K562 (cell line): ENCODE measurements at regions not wholly inside any gene's neighbourhood (a gene's known extent, or its start where the extent isn't known, plus 50 kb on each side); places are given as distances from the start of the nearest gene placed in this dataset.

Source experiments
- ATAC-seq: fragments of 200-7000 bp; cut with Tn5 transposase; 3 replicates; pipeline ENCODE4 v1.9.1; 2020; ENCODE audit warnings: moderate library complexity
- BruUV-seq: library from RNA; stranded (reverse); fragments of 400-500 nt; replicated peaks from 2 replicates; lab custom pipeline; 2021; lab: Mats Ljungman, UMichigan
- CTCF ChIA-PET: fragments of 300-600 bp; formaldehyde crosslinking; extraction: SDS; loops from one replicate; lab custom pipeline; 2021; ENCODE audit warnings: low intra/inter-chr PET ratio; lab: Yijun Ruan, JAX
- POLR2A ChIA-PET: fragments of 300-600, 350-650 bp; sonication (Branson Sonifier 250); formaldehyde crosslinking; extraction: SDS; loops from one replicate; lab custom pipeline; 2021; ENCODE audit warnings: antibody characterized with exemption, inconsistent platforms; lab: Yijun Ruan, JAX
- DNase-seq, 4 experiments: peaks; one replicate each; pipeline versions ENCODE4 v3.0.0 to v3.0.0-alpha.2; 2011 to 2018; ENCODE audit warnings: low spot score in 3 of 4, mixed read lengths in 3 of 4; ENCODE audit errors: extremely low read depth in 1 of 4
- FAIRE-seq: peaks from 2 replicates; lab custom pipeline; 2011; peaks lifted over from hg19 to GRCh38; lab: Jason Lieb, UNC
- H2AFZ ChIP-seq: 2 replicates; pipeline ENCODE4 v1.6.0; 2011; ENCODE audit warnings: low read depth, low read length, control low read depth, inconsistent platforms
- H3K27ac ChIP-seq: fragments of 200-600 bp; 3 replicates; pipeline ENCODE4 v1.8.0; 2011; ENCODE audit warnings: low read depth, mild to moderate bottlenecking, control low read depth, inconsistent platforms, low read length, moderate library complexity, mixed read lengths; ENCODE audit errors: extremely low read depth
- H3K27me3 ChIP-seq, 2 experiments: fragments of 300-600 bp in 1 of 2; 2 replicates in 1 of 2; 3 replicates in 1 of 2; pipeline versions ENCODE4 v1.6.0 to v1.8.0; 2011; ENCODE audit warnings: inconsistent platforms in 2 of 2, low read length in 2 of 2, mild to moderate bottlenecking in 1 of 2, mixed read lengths in 1 of 2, moderate library complexity in 1 of 2; ENCODE audit not compliant: control insufficient read depth in 2 of 2, insufficient read depth in 2 of 2
- H3K36me3 ChIP-seq: fragments of 300-600 bp; 3 replicates; pipeline ENCODE4 v1.8.0; 2011; ENCODE audit warnings: mild to moderate bottlenecking, low read length, inconsistent platforms; ENCODE audit not compliant: control insufficient read depth, insufficient read depth
- H3K4me1 ChIP-seq, 2 experiments: fragments of 200-600 bp in 1 of 2; replicated peaks in 1 of 2; 2 replicates in 1 of 2; 3 replicates in 1 of 2; pipeline versions ENCODE4 v1.5.1 to v1.8.0; 2011; ENCODE audit warnings: inconsistent platforms in 2 of 2, low read length in 2 of 2, mild to moderate bottlenecking in 1 of 2, mixed read lengths in 1 of 2, moderate library complexity in 1 of 2; ENCODE audit not compliant: control insufficient read depth in 2 of 2, insufficient read depth in 2 of 2
- H3K4me2 ChIP-seq: 2 replicates; pipeline ENCODE4 v1.6.1; 2011; ENCODE audit warnings: low read length, control low read depth, inconsistent platforms, mixed read lengths; ENCODE audit not compliant: insufficient read depth
- H3K4me3 ChIP-seq: fragments of 200-600 bp; sonication (generic), shearing (Covaris generic); 2 replicates; pipeline ENCODE4 v1.5.1; 2016; ENCODE audit warnings: control low read depth, inconsistent platforms
- H3K79me2 ChIP-seq: fragments of 200-600 bp; 3 replicates; pipeline ENCODE4 v1.8.0; 2011; ENCODE audit warnings: low read length, inconsistent platforms; ENCODE audit not compliant: control insufficient read depth, insufficient read depth
- H3K9ac ChIP-seq, 2 experiments: 2 replicates each; pipeline versions ENCODE4 v1.6.0 to v1.6.1; 2011; ENCODE audit warnings: low read depth in 2 of 2, low read length in 2 of 2, control low read depth in 1 of 2, inconsistent platforms in 1 of 2, mild to moderate bottlenecking in 1 of 2, mixed read lengths in 1 of 2; ENCODE audit not compliant: insufficient read depth in 1 of 2
- H3K9me1 ChIP-seq: one replicate; pipeline ENCODE4 v1.6.0; 2011; ENCODE audit warnings: inconsistent platforms, mild to moderate bottlenecking, low read length, moderate library complexity; ENCODE audit not compliant: control insufficient read depth, insufficient read depth
- H3K9me3 ChIP-seq: replicated peaks from 2 replicates; pipeline ENCODE4 v1.5.1; 2011; ENCODE audit warnings: low read depth, low read length, inconsistent platforms; ENCODE audit not compliant: control insufficient read depth, insufficient read depth
- H4K20me1 ChIP-seq: replicated peaks from 2 replicates; pipeline ENCODE4 v1.6.1; 2011; ENCODE audit warnings: low read length, inconsistent platforms, mixed read lengths; ENCODE audit not compliant: control insufficient read depth, insufficient read depth
- GABPB2 ChIP-seq: fragments of 250-450 bp; sonication (Bioruptor Pico); conservative IDR thresholded peaks from 2 replicates; pipeline ENCODE4 v1.5.1; 2021; ENCODE audit warnings: mild to moderate bottlenecking
- ILF3 ChIP-seq: fragments of 450-650 bp; IDR thresholded peaks from 2 replicates; pipeline ENCODE4 v1.6.1; 2018; ENCODE audit warnings: antibody characterized with exemption, mild to moderate bottlenecking, moderate library complexity, borderline replicate concordance
- PHB ChIP-seq: fragments of 250-450 bp; sonication (Bioruptor Pico); IDR thresholded peaks from 2 replicates; pipeline ENCODE4 v1.5.0; 2021
- PTTG1 ChIP-seq: fragments of 450-650 bp; IDR thresholded peaks from 2 replicates; pipeline ENCODE4 v1.6.1; 2016; ENCODE audit warnings: low read depth, mild to moderate bottlenecking, missing genetic modification characterization, missing compliant biosample characterization
- SP2 ChIP-seq: IDR thresholded peaks from 2 replicates; pipeline ENCODE4 v1.6.1; 2011; ENCODE audit warnings: mild to moderate bottlenecking, low read depth, low read length, moderate library complexity; ENCODE audit not compliant: poor library complexity, severe bottlenecking; ENCODE audit errors: extremely low read depth
- STAG1 ChIP-seq: sonication (generic); formaldehyde crosslinking; IDR thresholded peaks from 2 replicates; pipeline ENCODE4 v1.5.0; 2020; ENCODE audit warnings: missing genetic modification reagents, borderline replicate concordance
- ZNF324 ChIP-seq: fragments of 250-450 bp; sonication (Bioruptor Pico); IDR thresholded peaks from 2 replicates; pipeline ENCODE4 v1.4.0; 2020; ENCODE audit warnings: mild to moderate bottlenecking
- WGBS: fragments of 100-300 bp; shearing (Covaris generic); methylation state at CpG from one replicate; pipeline ENCODE4 v1.1.6; 2016; ENCODE audit warnings: low coverage, mixed read lengths; ENCODE audit not compliant: insufficient coverage; ENCODE audit errors: missing lambda C conversion rate; 5-methylcytosine and 5-hydroxymethylcytosine counted together
- in situ Hi-C: fragments of 300-500 bp; cut with MboI; formaldehyde crosslinking; loops from 4 replicates; pipeline ENCODE4 v1.15.0; 2018; ENCODE audit warnings: inconsistent platforms, mixed read lengths
- intact Hi-C: fragments of 100-400 bp; cut with micrococcal nuclease; formaldehyde crosslinking; loops from 2 replicates; pipeline ENCODE4 v1.14.2; 2022
- TF ChIP-seq, protein P1 (sequence below): sonication (generic); IDR thresholded peaks from 2 replicates; pipeline ENCODE4 v1.6.1; 2016
- TF ChIP-seq, protein P2 (sequence below), 3 experiments: fragments of 200-800 bp in 1 of 3; fragments of 250-450 bp in 1 of 3; fragments of 450-650 bp in 1 of 3; sonication (Bioruptor Pico) in 1 of 3; sonication (Bioruptor generic) in 1 of 3; formaldehyde crosslinking in 1 of 3; IDR thresholded peaks; 2 replicates each; pipeline versions ENCODE4 v1.6.1 to v1.8.0; 2016 to 2022; ENCODE audit warnings: mild to moderate bottlenecking in 2 of 3, missing genetic modification characterization in 2 of 3, missing compliant biosample characterization in 1 of 3, moderate library complexity in 1 of 3
- TF ChIP-seq, protein P3 (sequence below): fragments of 450-650 bp; IDR thresholded peaks from 2 replicates; pipeline ENCODE4 v1.6.1; 2018; ENCODE audit warnings: mild to moderate bottlenecking, low read depth; ENCODE audit not compliant: partially characterized antibody

DNA sequence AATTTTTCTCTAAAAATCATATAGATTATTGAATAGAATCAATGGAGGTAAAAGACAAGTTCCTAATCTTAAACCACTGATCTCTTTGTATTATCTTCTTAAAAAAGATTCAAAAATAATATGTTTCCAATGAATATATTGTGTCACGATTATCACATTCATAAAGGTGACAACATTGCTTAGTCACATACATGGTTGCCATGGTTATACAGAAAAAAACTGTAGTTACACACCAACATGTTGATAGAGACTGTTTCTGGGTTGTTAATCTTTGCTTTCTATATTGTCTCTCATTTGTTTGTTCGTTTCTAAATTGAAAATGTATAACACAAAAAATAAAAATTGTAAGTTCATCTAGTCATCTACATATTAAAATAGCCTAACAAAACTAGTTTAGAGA, 376.0 kb upstream of the ALCAM start (continued):
- TF ChIP-seq, protein P1, sequence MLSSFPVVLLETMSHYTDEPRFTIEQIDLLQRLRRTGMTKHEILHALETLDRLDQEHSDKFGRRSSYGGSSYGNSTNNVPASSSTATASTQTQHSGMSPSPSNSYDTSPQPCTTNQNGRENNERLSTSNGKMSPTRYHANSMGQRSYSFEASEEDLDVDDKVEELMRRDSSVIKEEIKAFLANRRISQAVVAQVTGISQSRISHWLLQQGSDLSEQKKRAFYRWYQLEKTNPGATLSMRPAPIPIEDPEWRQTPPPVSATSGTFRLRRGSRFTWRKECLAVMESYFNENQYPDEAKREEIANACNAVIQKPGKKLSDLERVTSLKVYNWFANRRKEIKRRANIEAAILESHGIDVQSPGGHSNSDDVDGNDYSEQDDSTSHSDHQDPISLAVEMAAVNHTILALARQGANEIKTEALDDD, result no peak
- no peak for TF ChIP-seq STAG1 (CRISPR knock-in tag)
- TF ChIP-seq SP2, result no peak
- no peak for TF ChIP-seq ILF3
- TF ChIP-seq ZNF324 (CRISPR knock-in tag), result no peak
- no peak for TF ChIP-seq PTTG1 (tag)
- no peak for TF ChIP-seq PHB (CRISPR knock-in tag)
- TF ChIP-seq, all 486 proteins: peak for 0

DNA sequence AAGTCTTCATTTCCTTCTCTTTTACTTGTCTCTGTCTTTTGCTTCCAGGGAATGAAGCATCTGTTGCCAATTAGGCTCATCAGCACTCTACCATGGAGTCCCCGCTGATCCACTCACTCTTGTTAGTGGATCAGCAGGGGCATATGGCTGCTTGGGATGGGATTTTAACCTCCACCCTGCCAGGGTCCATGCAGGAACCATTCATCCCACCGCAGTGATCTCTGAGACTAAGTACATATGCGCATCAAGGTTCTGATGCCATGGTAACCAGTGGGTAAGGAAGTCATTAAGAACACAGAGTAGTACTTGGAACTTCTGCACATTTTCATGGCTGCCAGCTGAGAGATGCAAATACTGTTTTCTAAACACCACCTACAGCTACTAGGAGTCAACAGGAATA, 374.0 kb upstream of the ALCAM start:
- H3K27ac ChIP-seq, result no peak overlapping the region
- H3K36me3 ChIP-seq, result no peaks in the 10 kb centered on the region
- TF ChIP-seq, protein P2, sequence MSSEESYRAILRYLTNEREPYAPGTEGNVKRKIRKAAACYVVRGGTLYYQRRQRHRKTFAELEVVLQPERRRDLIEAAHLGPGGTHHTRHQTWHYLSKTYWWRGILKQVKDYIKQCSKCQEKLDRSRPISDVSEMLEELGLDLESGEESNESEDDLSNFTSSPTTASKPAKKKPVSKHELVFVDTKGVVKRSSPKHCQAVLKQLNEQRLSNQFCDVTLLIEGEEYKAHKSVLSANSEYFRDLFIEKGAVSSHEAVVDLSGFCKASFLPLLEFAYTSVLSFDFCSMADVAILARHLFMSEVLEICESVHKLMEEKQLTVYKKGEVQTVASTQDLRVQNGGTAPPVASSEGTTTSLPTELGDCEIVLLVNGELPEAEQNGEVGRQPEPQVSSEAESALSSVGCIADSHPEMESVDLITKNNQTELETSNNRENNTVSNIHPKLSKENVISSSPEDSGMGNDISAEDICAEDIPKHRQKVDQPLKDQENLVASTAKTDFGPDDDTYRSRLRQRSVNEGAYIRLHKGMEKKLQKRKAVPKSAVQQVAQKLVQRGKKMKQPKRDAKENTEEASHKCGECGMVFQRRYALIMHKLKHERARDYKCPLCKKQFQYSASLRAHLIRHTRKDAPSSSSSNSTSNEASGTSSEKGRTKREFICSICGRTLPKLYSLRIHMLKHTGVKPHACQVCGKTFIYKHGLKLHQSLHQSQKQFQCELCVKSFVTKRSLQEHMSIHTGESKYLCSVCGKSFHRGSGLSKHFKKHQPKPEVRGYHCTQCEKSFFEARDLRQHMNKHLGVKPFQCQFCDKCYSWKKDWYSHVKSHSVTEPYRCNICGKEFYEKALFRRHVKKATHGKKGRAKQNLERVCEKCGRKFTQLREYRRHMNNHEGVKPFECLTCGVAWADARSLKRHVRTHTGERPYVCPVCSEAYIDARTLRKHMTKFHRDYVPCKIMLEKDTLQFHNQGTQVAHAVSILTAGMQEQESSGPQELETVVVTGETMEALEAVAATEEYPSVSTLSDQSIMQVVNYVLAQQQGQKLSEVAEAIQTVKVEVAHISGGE (CRISPR knock-in tag; IDR thresholded peaks at IDR 0.05), result no peak
- TF ChIP-seq GABPB2 (CRISPR knock-in tag), result no peak
- TF ChIP-seq, protein P3, sequence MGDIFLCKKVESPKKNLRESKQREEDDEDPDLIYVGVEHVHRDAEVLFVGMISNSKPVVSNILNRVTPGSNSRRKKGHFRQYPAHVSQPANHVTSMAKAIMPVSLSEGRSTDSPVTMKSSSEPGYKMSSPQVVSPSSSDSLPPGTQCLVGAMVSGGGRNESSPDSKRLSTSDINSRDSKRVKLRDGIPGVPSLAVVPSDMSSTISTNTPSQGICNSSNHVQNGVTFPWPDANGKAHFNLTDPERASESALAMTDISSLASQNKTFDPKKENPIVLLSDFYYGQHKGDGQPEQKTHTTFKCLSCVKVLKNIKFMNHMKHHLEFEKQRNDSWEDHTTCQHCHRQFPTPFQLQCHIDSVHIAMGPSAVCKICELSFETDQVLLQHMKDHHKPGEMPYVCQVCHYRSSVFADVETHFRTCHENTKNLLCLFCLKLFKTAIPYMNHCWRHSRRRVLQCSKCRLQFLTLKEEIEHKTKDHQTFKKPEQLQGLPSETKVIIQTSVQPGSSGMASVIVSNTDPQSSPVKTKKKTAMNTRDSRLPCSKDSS, result no peak
- in situ Hi-C loops, result no loop called here
- DNase-seq (no peak), FAIRE-seq (no peak), ATAC-seq (no peak)
- 6% methylated on average over 3 of the region's 3 CpGs for WGBS
- no peaks in the 10 kb centered on the region for H3K79me2 ChIP-seq
- H3K4me3 ChIP-seq, result no peak overlapping the region
- no peak overlapping the region for H2AFZ ChIP-seq
- no TSS peak for BruUV-seq
- H3K9me3 ChIP-seq, result no peaks in the 10 kb centered on the region
- ChIA-PET POLR2A (no interaction called here), CTCF (no interaction called here)
- H3K27me3 ChIP-seq, result no peaks in the 10 kb centered on the region
- H3K4me1 ChIP-seq, result no peaks in the 10 kb centered on the region
- H3K9me1 ChIP-seq, result no peaks in the 10 kb centered on the region
- no peak overlapping the region for H3K9ac ChIP-seq
- intact Hi-C loops, result no loop called here
- no peak overlapping the region for H3K4me2 ChIP-seq
- no peaks in the 10 kb centered on the region for H4K20me1 ChIP-seq
